M059J (cell line): ENCODE measurements at regions not wholly inside any gene's neighbourhood (a gene's known extent, or its start where the extent isn't known, plus 50 kb on each side); places are given as distances from the start of the nearest gene placed in this dataset.
"Not testable (repeated sequence)": the region's sequence is repeated elsewhere in the genome, so short reads cannot be mapped to it uniquely, and the experiment has no call there.

ENCODE experiments used
- DNase-seq: peaks from one replicate; pipeline ENCODE4 v3.0.0-alpha.2; 2012; ENCODE audit warnings: low read depth

- peak; percentile 8 for DNase-seq
Measured at GRCh38 chr5:89218364-89218763, 335.4 kb upstream of the MEF2C start.

GRCh38 chr5:89216606-89217005, 333.6 kb upstream of the MEF2C start:
- DNase-seq, result no peak

- DNase-seq, result peak; percentile 62
Measured at GRCh38 chr5:89213573-89213972, 330.6 kb upstream of the MEF2C start.

- peak; percentile 87 for DNase-seq
Measured at GRCh38 chr5:89211836-89212235, 328.9 kb upstream of the MEF2C start.

- DNase-seq, result no peak
Measured at GRCh38 chr5:89208811-89209210, 325.8 kb upstream of the MEF2C start.

GRCh38 chr5:89208392-89208791, 325.4 kb upstream of the MEF2C start:
- DNase-seq, result no peak

GRCh38 chr5:89204756-89205155, 321.8 kb upstream of the MEF2C start:
- DNase-seq, result peak; percentile 48

GRCh38 chr5:89203611-89204010, 320.6 kb upstream of the MEF2C start:
- no peak for DNase-seq

- DNase-seq, result no peak
Measured at GRCh38 chr5:89200899-89201298, 317.9 kb upstream of the MEF2C start.

- no peak for DNase-seq
Measured at GRCh38 chr5:89199306-89199705, 316.3 kb upstream of the MEF2C start.

- DNase-seq, result no peak
Measured at GRCh38 chr5:89191374-89191773, 308.4 kb upstream of the MEF2C start.

- no peak for DNase-seq
Measured at GRCh38 chr5:89190515-89191265, 307.7 kb upstream of the MEF2C start.

- no peak for DNase-seq
Measured at GRCh38 chr5:89187883-89188465, 305.0 kb upstream of the MEF2C start.

GRCh38 chr5:89187268-89187667, 304.3 kb upstream of the MEF2C start:
- DNase-seq, result no peak

- no peak for DNase-seq
Measured at GRCh38 chr5:89181546-89181945, 298.6 kb upstream of the MEF2C start.

- DNase-seq, result no peak
Measured at GRCh38 chr5:89179731-89180130, 296.7 kb upstream of the MEF2C start.

GRCh38 chr5:89178541-89178940, 295.6 kb upstream of the MEF2C start:
- DNase-seq, result no peak

- no peak for DNase-seq
Measured at GRCh38 chr5:89173528-89173927, 290.5 kb upstream of the MEF2C start.

- no peak for DNase-seq
Measured at GRCh38 chr5:89168766-89169165, 285.8 kb upstream of the MEF2C start.

- DNase-seq, result not testable (repeated sequence)
Measured at GRCh38 chr5:89164703-89165102, 281.7 kb upstream of the MEF2C start.

GRCh38 chr5:89156226-89156625, 273.2 kb upstream of the MEF2C start:
- no peak for DNase-seq

GRCh38 chr5:89147031-89147430, 264.0 kb upstream of the MEF2C start:
- no peak for DNase-seq

GRCh38 chr5:89137148-89137547, 254.2 kb upstream of the MEF2C start:
- no peak for DNase-seq

- DNase-seq, result no peak
Measured at GRCh38 chr5:89133975-89134374, 251.0 kb upstream of the MEF2C start.
